ENCODE measurements at regions not wholly inside any gene's neighbourhood (a gene's known extent, or its start where the extent isn't known, plus 50 kb on each side); places are given as distances from the start of the nearest gene placed in this dataset.

DNA sequence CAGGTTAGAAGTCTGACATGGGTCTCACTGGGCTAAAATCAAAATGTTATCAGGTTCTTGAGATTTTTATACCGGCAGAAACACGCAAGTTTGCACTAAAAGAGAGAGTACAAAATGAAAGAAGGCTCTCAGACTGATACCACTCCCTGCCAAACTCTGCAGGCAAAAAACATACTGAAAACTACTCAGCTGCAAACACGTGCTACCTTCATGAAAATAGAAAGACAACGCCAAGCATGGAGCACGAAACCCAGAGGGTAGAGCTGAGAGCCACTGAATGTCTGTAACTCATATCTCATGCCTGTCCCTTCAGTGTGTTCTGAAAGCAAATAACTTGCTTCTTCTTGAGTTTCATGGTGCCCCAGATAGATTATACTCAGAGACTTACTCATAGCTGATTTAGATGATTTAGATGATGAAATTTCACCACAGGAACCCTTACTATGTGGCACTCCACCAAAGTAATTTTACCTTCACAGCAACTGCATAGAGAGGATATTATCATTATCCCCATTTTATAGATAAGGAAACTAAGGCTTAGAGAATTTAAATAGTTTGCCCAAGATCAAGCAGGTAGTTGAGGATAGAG lies 313.0 kb upstream of the SLC39A10 start:
- no peaks in the 10 kb centered on the region for H3K79me2 ChIP-seq (ENCODE audit: insufficient read depth)
- no peak overlapping the region for H3K27ac ChIP-seq (ENCODE audit: low read depth in 2 of 2, low read length in 1 of 2)
- TF ChIP-seq RFX5 (IDR thresholded peaks at IDR 0.05; ENCODE audit: low read length) (no peak), NRF1 (IDR thresholded peaks at IDR 0.05; ENCODE audit: low read depth, low read length) (no peak), YY1 (IDR thresholded peaks at IDR 0.05; ENCODE audit: low read depth) (no peak), MXI1 (IDR thresholded peaks at IDR 0.05; ENCODE audit: low read depth, low read length) (no peak), EZH2phosphoT487 (IDR thresholded peaks at IDR 0.05; ENCODE audit: borderline replicate concordance, low read depth) (no peak), RCOR1 (IDR thresholded peaks at IDR 0.05; ENCODE audit: low read length) (no peak), NFIC (IDR thresholded peaks at IDR 0.05; ENCODE audit: borderline replicate concordance) (no peak)
- TF ChIP-seq, protein P1, sequence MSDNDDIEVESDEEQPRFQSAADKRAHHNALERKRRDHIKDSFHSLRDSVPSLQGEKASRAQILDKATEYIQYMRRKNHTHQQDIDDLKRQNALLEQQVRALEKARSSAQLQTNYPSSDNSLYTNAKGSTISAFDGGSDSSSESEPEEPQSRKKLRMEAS (IDR thresholded peaks at IDR 0.05; ENCODE audit: low read depth) = no peak
- TF ChIP-seq, protein P2, sequence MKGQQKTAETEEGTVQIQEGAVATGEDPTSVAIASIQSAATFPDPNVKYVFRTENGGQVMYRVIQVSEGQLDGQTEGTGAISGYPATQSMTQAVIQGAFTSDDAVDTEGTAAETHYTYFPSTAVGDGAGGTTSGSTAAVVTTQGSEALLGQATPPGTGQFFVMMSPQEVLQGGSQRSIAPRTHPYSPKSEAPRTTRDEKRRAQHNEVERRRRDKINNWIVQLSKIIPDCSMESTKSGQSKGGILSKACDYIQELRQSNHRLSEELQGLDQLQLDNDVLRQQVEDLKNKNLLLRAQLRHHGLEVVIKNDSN (IDR thresholded peaks at IDR 0.05; ENCODE audit: borderline replicate concordance, low read depth) = no peak
- H3K4me1 ChIP-seq (ENCODE audit: control insufficient read depth in 1 of 2, insufficient read depth in 2 of 2, low read depth in 1 of 2, low read length in 1 of 2) = no peaks in the 10 kb centered on the region; a peak in 1 of 4 replicates
- H3K9ac ChIP-seq = no peak overlapping the region
- H3K36me3 ChIP-seq (replicated peaks in 1 of 2; ENCODE audit: control insufficient read depth in 1 of 2, insufficient read depth in 2 of 2, low read length in 1 of 2) = no peaks in the 10 kb centered on the region
- H4K20me1 ChIP-seq (ENCODE audit: insufficient read depth) = no peaks in the 10 kb centered on the region
- POLR2A ChIA-PET = no interaction called here
- H3K9me3 ChIP-seq = no peaks in the 10 kb centered on the region
- H2AFZ ChIP-seq (ENCODE audit: low read depth) = no peak overlapping the region
- no peak for DNase-seq
- no peaks in the 10 kb centered on the region for H3F3A ChIP-seq (replicated peaks; ENCODE audit: insufficient read depth)
- no peaks in the 10 kb centered on the region for H3K9me2 ChIP-seq
- H3K4me2 ChIP-seq = no peak overlapping the region
- no peaks in the 10 kb centered on the region for H3K27me3 ChIP-seq (ENCODE audit: insufficient read depth)
- CTCF ChIA-PET = no interaction called here
- 75% methylated on average over 5 of the region's 5 CpGs for WGBS (ENCODE audit: low lambda C conversion rate)
- no peak overlapping the region for H3K4me3 ChIP-seq (ENCODE audit: low read depth in 2 of 2, low read length in 1 of 2)

DNA sequence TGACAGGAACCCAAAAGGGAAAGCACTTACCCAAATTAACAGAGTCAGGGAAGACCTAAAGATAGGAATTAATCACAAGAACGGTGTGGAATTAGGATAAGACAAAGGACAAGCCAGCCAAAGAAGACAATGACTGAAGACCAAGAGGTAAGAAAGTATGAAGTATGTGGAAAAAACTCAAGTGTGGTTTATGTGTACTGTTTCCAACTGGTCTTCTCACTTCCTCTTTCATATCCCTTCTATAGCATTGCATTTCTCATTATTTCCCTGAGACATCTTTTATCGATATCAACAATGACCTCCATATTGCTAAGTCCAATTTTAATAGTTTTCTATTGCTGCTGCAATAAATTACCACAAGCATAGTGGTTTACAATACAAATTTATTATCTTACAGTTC lies 313.5 kb upstream of the SLC39A10 start:
- H3K9me2 ChIP-seq = no peaks in the 10 kb centered on the region
- no peaks in the 10 kb centered on the region for H4K20me1 ChIP-seq (ENCODE audit: insufficient read depth)
- CTCF ChIA-PET = no interaction called here
- no peak overlapping the region for H3K4me2 ChIP-seq
- no peak overlapping the region for H2AFZ ChIP-seq (ENCODE audit: low read depth)
- TF ChIP-seq TCF12 (IDR thresholded peaks at IDR 0.05) (no peak), EP300 (IDR thresholded peaks at IDR 0.05; ENCODE audit: borderline replicate concordance in 1 of 2, low read depth in 1 of 2, low read length in 1 of 2) (no peak), CHD2 (IDR thresholded peaks at IDR 0.05; ENCODE audit: low read length, partially characterized antibody) (no peak), RCOR1 (IDR thresholded peaks at IDR 0.05; ENCODE audit: low read length) (no peak), EZH2phosphoT487 (IDR thresholded peaks at IDR 0.05; ENCODE audit: borderline replicate concordance, low read depth) (no peak)
- TF ChIP-seq, protein P1 (IDR thresholded peaks at IDR 0.05; ENCODE audit: low read depth) = no peak
- TF ChIP-seq, protein P3, sequence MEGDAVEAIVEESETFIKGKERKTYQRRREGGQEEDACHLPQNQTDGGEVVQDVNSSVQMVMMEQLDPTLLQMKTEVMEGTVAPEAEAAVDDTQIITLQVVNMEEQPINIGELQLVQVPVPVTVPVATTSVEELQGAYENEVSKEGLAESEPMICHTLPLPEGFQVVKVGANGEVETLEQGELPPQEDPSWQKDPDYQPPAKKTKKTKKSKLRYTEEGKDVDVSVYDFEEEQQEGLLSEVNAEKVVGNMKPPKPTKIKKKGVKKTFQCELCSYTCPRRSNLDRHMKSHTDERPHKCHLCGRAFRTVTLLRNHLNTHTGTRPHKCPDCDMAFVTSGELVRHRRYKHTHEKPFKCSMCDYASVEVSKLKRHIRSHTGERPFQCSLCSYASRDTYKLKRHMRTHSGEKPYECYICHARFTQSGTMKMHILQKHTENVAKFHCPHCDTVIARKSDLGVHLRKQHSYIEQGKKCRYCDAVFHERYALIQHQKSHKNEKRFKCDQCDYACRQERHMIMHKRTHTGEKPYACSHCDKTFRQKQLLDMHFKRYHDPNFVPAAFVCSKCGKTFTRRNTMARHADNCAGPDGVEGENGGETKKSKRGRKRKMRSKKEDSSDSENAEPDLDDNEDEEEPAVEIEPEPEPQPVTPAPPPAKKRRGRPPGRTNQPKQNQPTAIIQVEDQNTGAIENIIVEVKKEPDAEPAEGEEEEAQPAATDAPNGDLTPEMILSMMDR (IDR thresholded peaks at IDR 0.05) = no peak
- TF ChIP-seq, protein P4, sequence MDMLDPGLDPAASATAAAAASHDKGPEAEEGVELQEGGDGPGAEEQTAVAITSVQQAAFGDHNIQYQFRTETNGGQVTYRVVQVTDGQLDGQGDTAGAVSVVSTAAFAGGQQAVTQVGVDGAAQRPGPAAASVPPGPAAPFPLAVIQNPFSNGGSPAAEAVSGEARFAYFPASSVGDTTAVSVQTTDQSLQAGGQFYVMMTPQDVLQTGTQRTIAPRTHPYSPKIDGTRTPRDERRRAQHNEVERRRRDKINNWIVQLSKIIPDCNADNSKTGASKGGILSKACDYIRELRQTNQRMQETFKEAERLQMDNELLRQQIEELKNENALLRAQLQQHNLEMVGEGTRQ (IDR thresholded peaks at IDR 0.05; ENCODE audit: borderline replicate concordance, low read depth, low read length) = no peak
- TF ChIP-seq, protein P2 (IDR thresholded peaks at IDR 0.05; ENCODE audit: borderline replicate concordance, low read depth) = no peak
- no peaks in the 10 kb centered on the region for H3K36me3 ChIP-seq (replicated peaks in 1 of 2; ENCODE audit: control insufficient read depth in 1 of 2, insufficient read depth in 2 of 2, low read length in 1 of 2)
- no peaks in the 10 kb centered on the region for H3K9me3 ChIP-seq
- H3K9ac ChIP-seq = no peak overlapping the region
- H3K4me1 ChIP-seq (ENCODE audit: control insufficient read depth in 1 of 2, insufficient read depth in 2 of 2, low read depth in 1 of 2, low read length in 1 of 2) = no peaks in the 10 kb centered on the region; a peak in 1 of 4 replicates
- WGBS (ENCODE audit: low lambda C conversion rate) = 92% methylated on average over 2 of the region's 2 CpGs
- no peaks in the 10 kb centered on the region for H3F3A ChIP-seq (replicated peaks; ENCODE audit: insufficient read depth)
- H3K79me2 ChIP-seq (ENCODE audit: insufficient read depth) = no peaks in the 10 kb centered on the region
- no peak overlapping the region for H3K4me3 ChIP-seq (ENCODE audit: low read depth in 2 of 2, low read length in 1 of 2)
- no peak overlapping the region for H3K27ac ChIP-seq (ENCODE audit: low read depth in 2 of 2, low read length in 1 of 2)
- no peaks in the 10 kb centered on the region for H3K27me3 ChIP-seq (ENCODE audit: insufficient read depth)
- DNase-seq = no peak
- POLR2A ChIA-PET = no interaction called here
